Cardiac fibroblast (primary cell): ENCODE measurements at regions not wholly inside any gene's neighbourhood (a gene's known extent, or its start where the extent isn't known, plus 50 kb on each side); places are given as distances from the start of the nearest gene placed in this dataset.
A peak's percentile ranks its signal among the peaks of the same experiment; 100 is the strongest.

Experiments
- DNase-seq, 2 donors: peaks; one replicate each; pipeline versions ENCODE4 v3.0.0 to v3.0.0-alpha.2; 2010; ENCODE audit warnings: low read depth in 2 of 2
- H3K4me3 ChIP-seq, 2 donors: replicated peaks in 1 of 2; 1 replicate in 1 of 2; 2 replicates in 1 of 2; pipeline ENCODE4 v1.5.1; 2011; ENCODE audit warnings: low read depth in 2 of 2, low read length in 2 of 2, mild to moderate bottlenecking in 2 of 2, moderate library complexity in 1 of 2
- TF ChIP-seq, protein P1 (sequence below): IDR thresholded peaks from one replicate; pipeline ENCODE4 v1.5.1; 2011; ENCODE audit warnings: low read depth, mild to moderate bottlenecking, low read length, inconsistent platforms

GRCh38 chr16:35221482-35222185 is 1762.2 kb downstream of the TP53TG3F start:
- TF ChIP-seq, protein P1, sequence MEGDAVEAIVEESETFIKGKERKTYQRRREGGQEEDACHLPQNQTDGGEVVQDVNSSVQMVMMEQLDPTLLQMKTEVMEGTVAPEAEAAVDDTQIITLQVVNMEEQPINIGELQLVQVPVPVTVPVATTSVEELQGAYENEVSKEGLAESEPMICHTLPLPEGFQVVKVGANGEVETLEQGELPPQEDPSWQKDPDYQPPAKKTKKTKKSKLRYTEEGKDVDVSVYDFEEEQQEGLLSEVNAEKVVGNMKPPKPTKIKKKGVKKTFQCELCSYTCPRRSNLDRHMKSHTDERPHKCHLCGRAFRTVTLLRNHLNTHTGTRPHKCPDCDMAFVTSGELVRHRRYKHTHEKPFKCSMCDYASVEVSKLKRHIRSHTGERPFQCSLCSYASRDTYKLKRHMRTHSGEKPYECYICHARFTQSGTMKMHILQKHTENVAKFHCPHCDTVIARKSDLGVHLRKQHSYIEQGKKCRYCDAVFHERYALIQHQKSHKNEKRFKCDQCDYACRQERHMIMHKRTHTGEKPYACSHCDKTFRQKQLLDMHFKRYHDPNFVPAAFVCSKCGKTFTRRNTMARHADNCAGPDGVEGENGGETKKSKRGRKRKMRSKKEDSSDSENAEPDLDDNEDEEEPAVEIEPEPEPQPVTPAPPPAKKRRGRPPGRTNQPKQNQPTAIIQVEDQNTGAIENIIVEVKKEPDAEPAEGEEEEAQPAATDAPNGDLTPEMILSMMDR, result no peak
- DNase-seq, result no peak
- no peak overlapping the region for H3K4me3 ChIP-seq

- no peak for DNase-seq
- no peak overlapping the region for H3K4me3 ChIP-seq
- TF ChIP-seq, protein P1, result no peak
Observed at GRCh38 chr16:35234679-35235078, 1775.3 kb downstream of the TP53TG3F start.

GRCh38 chr16:35239561-35239960 is 1780.1 kb downstream of the TP53TG3F start:
- DNase-seq, result no peak
- no peak overlapping the region for H3K4me3 ChIP-seq
- TF ChIP-seq, protein P1, result no peak

DNA sequence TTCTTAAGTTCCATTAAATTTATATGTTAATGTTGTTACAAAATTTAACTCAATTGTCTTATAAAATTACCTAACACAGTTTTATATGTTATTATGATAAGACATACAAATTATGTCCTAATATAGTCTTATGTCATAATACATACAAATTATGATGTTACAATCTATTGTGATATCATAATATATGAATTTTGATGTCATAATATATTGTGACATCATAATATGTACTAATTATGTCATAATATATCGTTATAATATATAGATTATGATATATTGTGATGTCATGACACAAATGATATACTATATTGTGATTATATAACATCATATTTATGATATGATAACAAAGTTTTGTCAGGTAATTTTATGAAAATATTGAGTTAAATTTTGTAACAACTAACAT is 1789.6 kb downstream of the TP53TG3F start:
- TF ChIP-seq, protein P1, result no peak
- no peak overlapping the region for H3K4me3 ChIP-seq
- no peak for DNase-seq

GRCh38 chr16:35252356-35252936 is 1793.0 kb downstream of the TP53TG3F start:
- DNase-seq, result peak in 1 of 2 donors; percentile 11
- H3K4me3 ChIP-seq, result no peak overlapping the region
- TF ChIP-seq, protein P1, result no peak

DNA sequence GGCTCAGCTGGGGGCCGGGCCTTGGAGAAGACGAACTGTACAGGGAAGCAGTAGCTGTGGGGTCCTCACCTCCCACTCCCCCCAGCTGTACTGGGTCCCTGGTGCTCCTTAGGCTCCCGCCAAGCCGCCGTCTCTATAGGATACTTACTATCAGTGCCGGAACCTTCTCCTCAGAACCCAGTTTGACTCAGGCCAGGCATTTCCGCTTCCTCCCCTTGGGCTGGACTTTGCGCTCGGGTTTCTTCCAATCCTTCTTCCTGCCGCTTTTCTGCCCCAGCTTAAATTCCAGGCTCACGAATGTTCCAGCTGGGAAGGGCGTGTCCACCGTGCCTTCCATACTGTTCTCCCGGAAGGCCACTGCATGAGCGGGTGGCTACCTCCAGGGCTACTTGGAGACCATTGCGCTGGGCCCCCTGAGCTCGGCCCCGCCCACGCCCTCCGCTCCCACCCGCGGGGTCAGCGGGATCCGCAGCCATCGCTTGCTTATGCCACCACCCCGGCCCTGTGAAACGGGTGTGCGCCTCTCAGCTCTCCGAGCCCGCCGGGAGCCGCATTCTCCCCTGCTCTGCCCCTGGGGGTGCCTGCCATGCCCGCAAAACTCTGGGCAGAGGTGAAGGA is 1795.9 kb downstream of the TP53TG3F start:
- H3K4me3 ChIP-seq, result no peak overlapping the region
- no peak for DNase-seq
- TF ChIP-seq, protein P1, result no peak
